ENCODE measurements at regions not wholly inside any gene's neighbourhood (a gene's known extent, or its start where the extent isn't known, plus 50 kb on each side); places are given as distances from the start of the nearest gene placed in this dataset.

GRCh38 chr11:127308291-127308690, 307.7 kb upstream of the KIRREL3 start:
- TF ChIP-seq EHF (CRISPR knock-in tag; IDR thresholded peaks at IDR 0.05) (no peak), CEBPB (IDR thresholded peaks at IDR 0.05) (no peak), RAD21 (conservative IDR thresholded peaks at IDR 0.05 in 1 of 2, IDR thresholded peaks at IDR 0.05 in 1 of 2) (no peak), CHD2 (IDR thresholded peaks at IDR 0.05; ENCODE audit: low read length, partially characterized antibody) (no peak), EP300 (IDR thresholded peaks at IDR 0.05) (no peak), POLR2A (IDR thresholded peaks at IDR 0.05; ENCODE audit: low read length) (no peak), ZC3H11A (IDR thresholded peaks at IDR 0.05) (no peak), RFX5 (IDR thresholded peaks at IDR 0.05) (no peak), SMC3 (IDR thresholded peaks at IDR 0.05) (no peak)
- TF ChIP-seq, protein P1, sequence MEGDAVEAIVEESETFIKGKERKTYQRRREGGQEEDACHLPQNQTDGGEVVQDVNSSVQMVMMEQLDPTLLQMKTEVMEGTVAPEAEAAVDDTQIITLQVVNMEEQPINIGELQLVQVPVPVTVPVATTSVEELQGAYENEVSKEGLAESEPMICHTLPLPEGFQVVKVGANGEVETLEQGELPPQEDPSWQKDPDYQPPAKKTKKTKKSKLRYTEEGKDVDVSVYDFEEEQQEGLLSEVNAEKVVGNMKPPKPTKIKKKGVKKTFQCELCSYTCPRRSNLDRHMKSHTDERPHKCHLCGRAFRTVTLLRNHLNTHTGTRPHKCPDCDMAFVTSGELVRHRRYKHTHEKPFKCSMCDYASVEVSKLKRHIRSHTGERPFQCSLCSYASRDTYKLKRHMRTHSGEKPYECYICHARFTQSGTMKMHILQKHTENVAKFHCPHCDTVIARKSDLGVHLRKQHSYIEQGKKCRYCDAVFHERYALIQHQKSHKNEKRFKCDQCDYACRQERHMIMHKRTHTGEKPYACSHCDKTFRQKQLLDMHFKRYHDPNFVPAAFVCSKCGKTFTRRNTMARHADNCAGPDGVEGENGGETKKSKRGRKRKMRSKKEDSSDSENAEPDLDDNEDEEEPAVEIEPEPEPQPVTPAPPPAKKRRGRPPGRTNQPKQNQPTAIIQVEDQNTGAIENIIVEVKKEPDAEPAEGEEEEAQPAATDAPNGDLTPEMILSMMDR (IDR thresholded peaks at IDR 0.05) = no peak
- TF ChIP-seq, protein P2, sequence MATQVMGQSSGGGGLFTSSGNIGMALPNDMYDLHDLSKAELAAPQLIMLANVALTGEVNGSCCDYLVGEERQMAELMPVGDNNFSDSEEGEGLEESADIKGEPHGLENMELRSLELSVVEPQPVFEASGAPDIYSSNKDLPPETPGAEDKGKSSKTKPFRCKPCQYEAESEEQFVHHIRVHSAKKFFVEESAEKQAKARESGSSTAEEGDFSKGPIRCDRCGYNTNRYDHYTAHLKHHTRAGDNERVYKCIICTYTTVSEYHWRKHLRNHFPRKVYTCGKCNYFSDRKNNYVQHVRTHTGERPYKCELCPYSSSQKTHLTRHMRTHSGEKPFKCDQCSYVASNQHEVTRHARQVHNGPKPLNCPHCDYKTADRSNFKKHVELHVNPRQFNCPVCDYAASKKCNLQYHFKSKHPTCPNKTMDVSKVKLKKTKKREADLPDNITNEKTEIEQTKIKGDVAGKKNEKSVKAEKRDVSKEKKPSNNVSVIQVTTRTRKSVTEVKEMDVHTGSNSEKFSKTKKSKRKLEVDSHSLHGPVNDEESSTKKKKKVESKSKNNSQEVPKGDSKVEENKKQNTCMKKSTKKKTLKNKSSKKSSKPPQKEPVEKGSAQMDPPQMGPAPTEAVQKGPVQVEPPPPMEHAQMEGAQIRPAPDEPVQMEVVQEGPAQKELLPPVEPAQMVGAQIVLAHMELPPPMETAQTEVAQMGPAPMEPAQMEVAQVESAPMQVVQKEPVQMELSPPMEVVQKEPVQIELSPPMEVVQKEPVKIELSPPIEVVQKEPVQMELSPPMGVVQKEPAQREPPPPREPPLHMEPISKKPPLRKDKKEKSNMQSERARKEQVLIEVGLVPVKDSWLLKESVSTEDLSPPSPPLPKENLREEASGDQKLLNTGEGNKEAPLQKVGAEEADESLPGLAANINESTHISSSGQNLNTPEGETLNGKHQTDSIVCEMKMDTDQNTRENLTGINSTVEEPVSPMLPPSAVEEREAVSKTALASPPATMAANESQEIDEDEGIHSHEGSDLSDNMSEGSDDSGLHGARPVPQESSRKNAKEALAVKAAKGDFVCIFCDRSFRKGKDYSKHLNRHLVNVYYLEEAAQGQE (IDR thresholded peaks at IDR 0.05) = no peak
- TF ChIP-seq, protein P3, sequence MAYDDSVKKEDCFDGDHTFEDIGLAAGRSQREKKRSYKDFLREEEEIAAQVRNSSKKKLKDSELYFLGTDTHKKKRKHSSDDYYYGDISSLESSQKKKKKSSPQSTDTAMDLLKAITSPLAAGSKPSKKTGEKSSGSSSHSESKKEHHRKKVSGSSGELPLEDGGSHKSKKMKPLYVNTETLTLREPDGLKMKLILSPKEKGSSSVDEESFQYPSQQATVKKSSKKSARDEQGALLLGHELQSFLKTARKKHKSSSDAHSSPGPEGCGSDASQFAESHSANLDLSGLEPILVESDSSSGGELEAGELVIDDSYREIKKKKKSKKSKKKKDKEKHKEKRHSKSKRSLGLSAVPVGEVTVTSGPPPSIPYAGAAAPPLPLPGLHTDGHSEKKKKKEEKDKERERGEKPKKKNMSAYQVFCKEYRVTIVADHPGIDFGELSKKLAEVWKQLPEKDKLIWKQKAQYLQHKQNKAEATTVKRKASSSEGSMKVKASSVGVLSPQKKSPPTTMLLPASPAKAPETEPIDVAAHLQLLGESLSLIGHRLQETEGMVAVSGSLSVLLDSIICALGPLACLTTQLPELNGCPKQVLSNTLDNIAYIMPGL (CRISPR knock-in tag; IDR thresholded peaks at IDR 0.05; ENCODE audit: borderline replicate concordance) = no peak
